ENCODE measurements at regions not wholly inside any gene's neighbourhood (a gene's known extent, or its start where the extent isn't known, plus 50 kb on each side); places are given as distances from the start of the nearest gene placed in this dataset.
"Not testable (repeated sequence)": the region's sequence is repeated elsewhere in the genome, so short reads cannot be mapped to it uniquely, and the experiment has no call there.

GRCh38 chr12:94862421-94862820 lies 141.1 kb downstream of the NDUFA12 start:
- no peak for DNase-seq (ENCODE audit: low read depth)

- DNase-seq (ENCODE audit: low read depth) = no peak
Measured at GRCh38 chr12:94856324-94856723, 147.2 kb downstream of the NDUFA12 start.

- no peak for DNase-seq (ENCODE audit: low read depth)
Measured at GRCh38 chr12:94855853-94856252, 147.6 kb downstream of the NDUFA12 start.

- DNase-seq (ENCODE audit: low read depth) = no peak
Measured at GRCh38 chr12:94851396-94852028, 152.0 kb downstream of the NDUFA12 start.

- DNase-seq (ENCODE audit: low read depth) = no peak
Measured at GRCh38 chr12:94849411-94849976, 154.0 kb downstream of the NDUFA12 start.

- DNase-seq (ENCODE audit: low read depth) = no peak
Measured at GRCh38 chr12:94848966-94849365, 154.5 kb downstream of the NDUFA12 start.

- no peak for DNase-seq (ENCODE audit: low read depth)
Measured at GRCh38 chr12:94845110-94845509, 158.4 kb downstream of the NDUFA12 start.

GRCh38 chr12:94844452-94844851 lies 159.0 kb downstream of the NDUFA12 start:
- no peak for DNase-seq (ENCODE audit: low read depth)

GRCh38 chr12:94841904-94842610 lies 161.4 kb downstream of the NDUFA12 start:
- DNase-seq (ENCODE audit: low read depth) = no peak

GRCh38 chr12:94841177-94841576 lies 162.3 kb downstream of the NDUFA12 start:
- no peak for DNase-seq (ENCODE audit: low read depth)

- no peak for DNase-seq (ENCODE audit: low read depth)
Measured at GRCh38 chr12:94839347-94839746, 164.2 kb downstream of the NDUFA12 start.

GRCh38 chr12:94836952-94837670 lies 166.4 kb downstream of the NDUFA12 start:
- DNase-seq (ENCODE audit: low read depth) = not testable (repeated sequence)

- no peak for DNase-seq (ENCODE audit: low read depth)
Measured at GRCh38 chr12:94834036-94834625, 169.4 kb downstream of the NDUFA12 start.

- DNase-seq (ENCODE audit: low read depth) = no peak
Measured at GRCh38 chr12:94832780-94833681, 170.5 kb downstream of the NDUFA12 start.

- no peak for DNase-seq (ENCODE audit: low read depth)
Measured at GRCh38 chr12:94832105-94832504, 171.4 kb downstream of the NDUFA12 start.

GRCh38 chr12:94831081-94831751 lies 172.3 kb downstream of the NDUFA12 start:
- DNase-seq (ENCODE audit: low read depth) = no peak

GRCh38 chr12:94829552-94829951 lies 173.9 kb downstream of the NDUFA12 start:
- no peak for DNase-seq (ENCODE audit: low read depth)

GRCh38 chr12:94819011-94819410 lies 168.7 kb upstream of the TMCC3 start:
- no peak for DNase-seq (ENCODE audit: low read depth)

GRCh38 chr12:94817695-94818075 lies 167.3 kb upstream of the TMCC3 start:
- DNase-seq (ENCODE audit: low read depth) = no peak

- DNase-seq (ENCODE audit: low read depth) = not testable (repeated sequence)
Measured at GRCh38 chr12:94817201-94817600, 166.8 kb upstream of the TMCC3 start.

- not testable (repeated sequence) for DNase-seq (ENCODE audit: low read depth)
Measured at GRCh38 chr12:94816746-94817145, 166.4 kb upstream of the TMCC3 start.

Measured in T follicular helper cell (primary cell).